ENCODE measurements at regions not wholly inside any gene's neighbourhood (a gene's known extent, or its start where the extent isn't known, plus 50 kb on each side); places are given as distances from the start of the nearest gene placed in this dataset.
A peak's percentile ranks its signal among the peaks of the same experiment; 100 is the strongest.

DNA sequence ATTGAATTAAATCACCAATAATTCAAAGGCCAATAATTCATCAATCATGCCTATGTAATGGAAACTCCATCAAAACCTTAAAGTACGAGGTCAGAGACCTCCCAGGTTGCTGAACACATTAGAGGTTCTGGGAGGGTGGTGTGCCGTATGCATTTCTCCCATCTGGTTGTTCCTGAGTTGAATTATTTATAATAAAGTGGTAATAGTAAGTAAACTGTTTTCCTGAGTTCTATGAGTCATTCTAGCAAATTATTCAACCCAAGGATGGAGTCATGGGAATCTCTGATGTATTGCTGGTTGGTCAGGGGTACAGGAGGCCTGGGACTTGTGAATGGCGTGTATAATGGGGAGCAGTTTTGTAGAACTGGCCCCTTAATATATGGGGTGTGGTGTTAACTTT is 191.7 kb downstream of the CARTPT start:
- TF ChIP-seq FOS (IDR thresholded peaks at IDR 0.05; ENCODE audit: low read depth, low read length) (peak; percentile 11; the same call in 1 of the 2 replicates), MAZ (IDR thresholded peaks at IDR 0.05; ENCODE audit: borderline replicate concordance, low read depth, low read length) (no peak)
- no TSS peak for BruUV-seq (replicated peaks)
- no peaks in the 10 kb centered on the region for H3K79me1 ChIP-seq (ENCODE audit: low read depth in 1 of 2, low read length in 2 of 2)
- no peak overlapping the region for H2BK120ac ChIP-seq (ENCODE audit: low read depth, low read length)
- no peak overlapping the region for H3K4me2 ChIP-seq (ENCODE audit: low read depth, low read length)
- H2AK9ac ChIP-seq (replicated peaks; ENCODE audit: low read depth, low read length, poor library complexity), result no peak overlapping the region
- POLR2A ChIA-PET (ENCODE audit: unreplicated experiment), result no interaction called here
- peaks cover 12% of the 10 kb centered on the region for H3K4me1 ChIP-seq (ENCODE audit: control insufficient read depth, insufficient read depth, low read length)
- H3K9me3 ChIP-seq (ENCODE audit: control insufficient read depth, insufficient read depth, low read length), result no peaks in the 10 kb centered on the region
- DNase-seq (peak; percentile 37), ATAC-seq (ENCODE audit: low read depth) (no peak; the same call in 1 of the 2 replicates)
- no peak overlapping the region for H2AK5ac ChIP-seq (ENCODE audit: low read depth, low read length)
- peaks cover 5% of the 10 kb centered on the region for H3K9me1 ChIP-seq (ENCODE audit: insufficient read depth, low read length)
- H4K8ac ChIP-seq (ENCODE audit: low read depth in 2 of 2, low read length in 2 of 2), result no peak overlapping the region
- CTCF ChIA-PET, result interaction anchor here (0.6 to 1.6 kb wide), 2 partner anchors 8 to 370 kb away, joined by 3 to 5 read pairs; no protein-coding TSS in a partner anchor
- no peak overlapping the region for H3K27ac ChIP-seq (ENCODE audit: insufficient read depth, low read length)
- peaks cover 13% of the 10 kb centered on the region for H3K27me3 ChIP-seq (ENCODE audit: control insufficient read depth, insufficient read depth, low read length)
- intact Hi-C loops (cut with micrococcal nuclease), result no loop called here
- no peak overlapping the region for H3K4ac ChIP-seq (ENCODE audit: low read depth, low read length)
- no peak overlapping the region for H3K9ac ChIP-seq (ENCODE audit: low read depth, low read length)
- WGBS, 2 experiments (ENCODE audit: extremely low coverage in 2 of 2, insufficient read length in 1 of 2), result 56% methylated on average over 1 of the region's 3 CpGs; no CpG with 5 or more reads in 1 of the 2 experiments
- no peak overlapping the region for H3K56ac ChIP-seq (ENCODE audit: extremely low read depth, insufficient read depth, low read length)
- dilution Hi-C loops (cut with HindIII; ENCODE audit: low sequenced_read_pairs, unreplicated experiment), result no loop called here
- no peak overlapping the region for H2BK15ac ChIP-seq (ENCODE audit: low read depth, low read length)
- no peak overlapping the region for H3K23ac ChIP-seq (ENCODE audit: low read depth, low read length)
- H3K36me3 ChIP-seq (ENCODE audit: control insufficient read depth, insufficient read depth, low read length), result no peaks in the 10 kb centered on the region
- H4K5ac ChIP-seq (ENCODE audit: low read depth, low read length), result no peak overlapping the region
- H3K14ac ChIP-seq (replicated peaks; ENCODE audit: low read depth, low read length), result no peak overlapping the region
- H2BK5ac ChIP-seq (ENCODE audit: low read depth, low read length, poor library complexity, severe bottlenecking), result no peak overlapping the region
- no peak overlapping the region; the same call in 1 of the 2 replicates for H3K18ac ChIP-seq (ENCODE audit: low read depth, low read length)
- H2BK20ac ChIP-seq (ENCODE audit: low read depth, low read length), result no peak overlapping the region; the same call in 1 of the 2 replicates
- no peaks in the 10 kb centered on the region for H4K20me1 ChIP-seq (ENCODE audit: insufficient read depth, low read length)
- H2AFZ ChIP-seq (replicated peaks; ENCODE audit: low read length, poor library complexity), result no peak overlapping the region
- no peak overlapping the region for H3K4me3 ChIP-seq (ENCODE audit: insufficient read depth, low read depth, low read length)
- in situ Hi-C loops (cut with MboI; ENCODE audit: low sequenced_read_pairs), result no loop called here
- no peak overlapping the region for H4K91ac ChIP-seq (ENCODE audit: insufficient read depth, low read depth, low read length)

All from IMR-90 (cell line).